WI38 (cell line): ENCODE measurements at regions not wholly inside any gene's neighbourhood (a gene's known extent, or its start where the extent isn't known, plus 50 kb on each side); places are given as distances from the start of the nearest gene placed in this dataset.

Source experiments
- H3K4me3 ChIP-seq: 2 replicates; pipeline ENCODE4 v1.5.1; 2011; ENCODE audit warnings: low read depth, mild to moderate bottlenecking, control low read depth, low read length
- TF ChIP-seq, protein P1 (sequence below): IDR thresholded peaks from 2 replicates; pipeline ENCODE4 v1.5.1; 2012; ENCODE audit warnings: low read depth, mild to moderate bottlenecking, control low read depth, low read length

DNA sequence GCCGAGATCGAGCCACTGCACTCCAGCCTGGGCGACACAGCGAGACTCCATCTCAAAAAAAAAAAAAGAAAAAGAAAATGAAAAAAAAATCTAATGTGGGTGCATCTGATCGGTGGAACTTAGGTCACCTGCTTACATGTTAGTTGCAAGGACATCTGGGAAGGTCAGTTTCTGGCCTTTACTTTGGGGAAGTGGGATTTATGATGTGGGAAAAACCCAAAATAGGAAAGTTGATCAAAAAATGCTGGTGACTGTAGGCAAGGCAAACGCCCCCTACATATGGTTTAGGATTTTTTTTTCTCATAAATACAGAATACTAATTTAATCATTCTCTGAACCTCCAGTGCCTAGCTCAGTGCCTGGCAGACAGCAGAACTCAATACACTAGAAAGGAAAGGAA, 69.2 kb upstream of the PIM1 start:
- no peak overlapping the region for H3K4me3 ChIP-seq
- TF ChIP-seq, protein P1, sequence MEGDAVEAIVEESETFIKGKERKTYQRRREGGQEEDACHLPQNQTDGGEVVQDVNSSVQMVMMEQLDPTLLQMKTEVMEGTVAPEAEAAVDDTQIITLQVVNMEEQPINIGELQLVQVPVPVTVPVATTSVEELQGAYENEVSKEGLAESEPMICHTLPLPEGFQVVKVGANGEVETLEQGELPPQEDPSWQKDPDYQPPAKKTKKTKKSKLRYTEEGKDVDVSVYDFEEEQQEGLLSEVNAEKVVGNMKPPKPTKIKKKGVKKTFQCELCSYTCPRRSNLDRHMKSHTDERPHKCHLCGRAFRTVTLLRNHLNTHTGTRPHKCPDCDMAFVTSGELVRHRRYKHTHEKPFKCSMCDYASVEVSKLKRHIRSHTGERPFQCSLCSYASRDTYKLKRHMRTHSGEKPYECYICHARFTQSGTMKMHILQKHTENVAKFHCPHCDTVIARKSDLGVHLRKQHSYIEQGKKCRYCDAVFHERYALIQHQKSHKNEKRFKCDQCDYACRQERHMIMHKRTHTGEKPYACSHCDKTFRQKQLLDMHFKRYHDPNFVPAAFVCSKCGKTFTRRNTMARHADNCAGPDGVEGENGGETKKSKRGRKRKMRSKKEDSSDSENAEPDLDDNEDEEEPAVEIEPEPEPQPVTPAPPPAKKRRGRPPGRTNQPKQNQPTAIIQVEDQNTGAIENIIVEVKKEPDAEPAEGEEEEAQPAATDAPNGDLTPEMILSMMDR, result no peak

DNA sequence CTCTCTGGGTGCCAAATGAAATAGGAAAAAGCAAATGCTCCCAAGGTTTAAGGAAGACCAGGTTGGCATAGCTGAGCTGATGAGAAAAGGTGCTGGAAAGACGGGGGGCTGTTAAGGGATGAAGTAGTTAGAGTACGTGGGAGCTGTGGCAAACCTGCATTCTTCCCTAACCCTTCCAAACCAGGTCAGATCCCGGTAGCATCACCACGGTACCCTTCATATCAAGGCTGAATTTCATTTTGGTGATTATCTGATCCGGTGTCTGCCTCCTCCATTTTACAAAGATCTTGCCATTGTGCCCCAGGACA, 68.0 kb upstream of the PIM1 start:
- TF ChIP-seq, protein P1, result no peak
- peak overlapping the region; percentile 52 for H3K4me3 ChIP-seq

- TF ChIP-seq, protein P1, result no peak
These were observed 67.4 kb upstream of the PIM1 start for GRCh38 chr6:37102299-37103168.

DNA sequence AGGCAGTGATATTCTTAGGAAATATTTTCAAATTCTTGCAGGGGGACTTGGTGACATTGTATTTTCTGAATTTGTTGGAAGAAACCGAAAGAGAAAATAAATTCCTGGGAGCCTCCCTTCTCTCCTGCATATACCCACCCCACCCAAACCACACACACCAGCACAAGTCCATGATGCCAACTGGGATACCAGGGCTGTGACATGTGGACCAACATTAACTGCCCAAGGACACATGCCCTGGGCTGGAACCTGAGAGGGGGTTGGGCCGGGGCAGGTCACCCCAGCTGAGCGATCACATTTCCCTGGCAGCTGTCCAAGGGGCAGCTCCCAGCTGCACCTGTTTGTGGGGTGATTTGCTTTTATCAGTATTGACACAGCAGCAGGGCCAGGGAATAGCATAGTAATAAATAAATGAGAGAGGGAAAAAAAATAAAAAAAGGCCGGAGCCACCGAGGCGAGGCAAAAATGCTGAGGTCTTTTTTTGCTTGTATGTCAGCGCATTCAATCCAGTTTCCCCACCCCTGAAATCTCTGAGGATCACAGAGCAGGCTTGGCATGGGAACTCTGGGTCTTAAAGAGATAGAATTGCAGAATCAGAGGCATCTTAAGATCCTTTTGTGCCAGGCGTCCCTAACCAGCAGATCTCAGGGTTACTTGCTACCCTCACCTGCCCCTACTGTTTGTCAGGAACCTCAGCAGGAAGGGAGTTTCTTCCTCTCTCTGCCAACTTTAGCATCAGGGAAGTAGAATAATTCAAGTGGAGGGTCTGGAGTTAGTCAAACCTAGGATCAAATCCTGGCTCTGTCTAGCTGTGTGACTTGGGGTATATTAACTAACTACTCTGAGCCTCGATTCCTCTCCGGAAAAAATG, 66.5 kb upstream of the PIM1 start:
- TF ChIP-seq, protein P1, result no peak
- H3K4me3 ChIP-seq, result peak overlapping the region; percentile 52

More at GRCh38 chr6:37102299-37103168, 67.4 kb upstream of the PIM1 start:
- H3K4me3 ChIP-seq, result peak overlapping the region; percentile 52

GRCh38 chr6:37104824-37105147, 65.2 kb upstream of the PIM1 start:
- no peak overlapping the region for H3K4me3 ChIP-seq
- TF ChIP-seq, protein P1, result no peak

DNA sequence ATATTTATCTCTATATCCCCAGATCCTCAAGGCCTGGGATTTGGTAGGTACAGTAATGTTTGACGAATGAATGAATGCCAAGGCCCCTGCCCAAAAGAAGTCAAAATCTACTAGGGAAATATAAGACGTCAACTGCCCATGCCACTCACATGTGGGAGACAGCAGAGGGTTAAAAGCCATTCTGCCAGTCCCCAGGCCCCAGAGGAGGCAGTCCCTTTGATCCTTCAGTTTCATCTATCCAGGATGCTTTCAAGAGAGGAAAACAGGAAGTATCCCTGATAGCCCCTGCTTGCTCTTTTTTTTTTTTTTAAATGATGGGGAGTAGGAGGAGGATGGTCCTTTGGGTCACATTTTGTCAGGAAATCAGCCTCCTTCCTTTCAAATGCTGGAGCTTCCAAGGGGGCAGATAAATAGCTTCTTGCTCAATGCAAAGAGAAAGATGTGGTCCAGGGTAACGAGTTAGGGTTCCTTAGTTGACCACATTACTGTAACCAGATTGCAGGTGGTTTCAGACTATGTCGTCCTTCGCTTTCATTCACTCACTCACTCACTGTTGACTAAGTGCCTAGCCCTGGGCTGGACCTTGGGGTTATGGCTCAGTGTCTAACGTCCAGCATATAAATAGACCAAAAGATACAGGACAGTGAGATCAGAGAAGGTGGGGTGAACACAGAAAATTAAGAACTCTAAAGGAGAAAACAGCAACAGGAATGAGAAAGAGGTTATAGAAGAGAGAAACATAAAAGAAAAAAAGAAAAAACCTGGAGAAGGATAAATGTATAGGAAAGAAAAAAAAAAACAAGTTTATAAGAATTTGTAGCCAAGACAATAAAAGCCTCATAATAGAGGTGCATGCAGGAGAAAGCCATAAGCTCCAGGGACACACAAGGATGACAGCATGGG, 64.6 kb upstream of the PIM1 start:
- TF ChIP-seq, protein P1, result no peak
- H3K4me3 ChIP-seq, result no peak overlapping the region
